ENCODE measurements at regions not wholly inside any gene's neighbourhood (a gene's known extent, or its start where the extent isn't known, plus 50 kb on each side); places are given as distances from the start of the nearest gene placed in this dataset.

DNA sequence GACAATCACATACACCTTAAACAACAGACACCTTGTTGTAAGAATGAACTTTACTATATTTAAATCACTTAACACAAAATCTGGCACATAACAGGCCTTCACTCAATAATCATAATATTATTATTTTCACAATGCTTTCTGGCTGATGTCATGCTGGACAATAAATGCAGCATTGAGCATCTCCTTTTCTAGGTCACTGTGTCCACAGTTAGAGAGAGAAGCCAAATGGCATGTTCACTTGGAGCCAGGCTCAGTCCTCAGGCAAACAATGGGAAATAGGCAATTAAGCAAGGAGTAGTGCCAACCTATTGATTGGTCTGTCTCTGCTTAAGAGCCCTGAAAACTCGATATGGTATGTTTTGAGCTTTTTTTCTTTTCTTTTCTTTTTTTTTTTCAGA is 50.6 kb upstream of the KLF4 start:
- no peak for TF ChIP-seq CTCF (conservative IDR thresholded peaks at IDR 0.05; ENCODE audit: low read depth, low read length)
- TF ChIP-seq POLR2A (IDR thresholded peaks at IDR 0.05; ENCODE audit: low read depth, low read length) = no peak
- no peak for TF ChIP-seq RFX5 (IDR thresholded peaks at IDR 0.05; ENCODE audit: low read depth, low read length)
- TF ChIP-seq RCOR1 (IDR thresholded peaks at IDR 0.05; ENCODE audit: insufficient replicate concordance, low read length) = no peak
- no peak for TF ChIP-seq MXI1 (IDR thresholded peaks at IDR 0.05; ENCODE audit: borderline replicate concordance, low read depth, low read length)
- no peak for TF ChIP-seq MAZ (IDR thresholded peaks at IDR 0.05; ENCODE audit: borderline replicate concordance, low read depth, low read length)
